Adrenal gland (tissue), 5 donors: ENCODE measurements at regions not wholly inside any gene's neighbourhood (a gene's known extent, or its start where the extent isn't known, plus 50 kb on each side); places are given as distances from the start of the nearest gene placed in this dataset.

ENCODE experiments used
- CTCF ChIP-seq, 6 experiments: fragments of 450-650 bp in 4 of 6; fragments of 200-600 bp in 2 of 6; sonication (generic) in 1 of 6; IDR thresholded peaks; 1 replicate in 5 of 6; 2 replicates in 1 of 6; pipeline versions ENCODE4 v1.5.1 to v1.8.0; 2016 to 2021; ENCODE audit warnings: antibody characterized with exemption in 6 of 6, mild to moderate bottlenecking in 2 of 6, moderate library complexity in 1 of 6
- POLR2A ChIP-seq, 2 donors: fragments of 450-650 bp; IDR thresholded peaks; one replicate each; pipeline ENCODE4 v1.6.1; 2017; ENCODE audit warnings: antibody characterized with exemption in 2 of 2, mild to moderate bottlenecking in 2 of 2, moderate library complexity in 1 of 2
- donor health status: DM: no; HTN: no; CAD: no.

- no peak for TF ChIP-seq CTCF (IDR thresholded peaks at IDR 0.05)
- TF ChIP-seq POLR2A (IDR thresholded peaks at IDR 0.05) = no peak
Measured at GRCh38 chr6:77036400-77036799, 426.9 kb downstream of the HTR1B start.
